HG02870 (cell line): ENCODE measurements at regions not wholly inside any gene's neighbourhood (a gene's known extent, or its start where the extent isn't known, plus 50 kb on each side); places are given as distances from the start of the nearest gene placed in this dataset.

Experiments
- ATAC-seq: cut with Tn5 transposase; IDR thresholded peaks from one replicate; pipeline ENCODE4 v1.9.1; 2021; ENCODE audit warnings: mild to moderate bottlenecking, moderate library complexity; ENCODE audit not compliant: unreplicated experiment

DNA sequence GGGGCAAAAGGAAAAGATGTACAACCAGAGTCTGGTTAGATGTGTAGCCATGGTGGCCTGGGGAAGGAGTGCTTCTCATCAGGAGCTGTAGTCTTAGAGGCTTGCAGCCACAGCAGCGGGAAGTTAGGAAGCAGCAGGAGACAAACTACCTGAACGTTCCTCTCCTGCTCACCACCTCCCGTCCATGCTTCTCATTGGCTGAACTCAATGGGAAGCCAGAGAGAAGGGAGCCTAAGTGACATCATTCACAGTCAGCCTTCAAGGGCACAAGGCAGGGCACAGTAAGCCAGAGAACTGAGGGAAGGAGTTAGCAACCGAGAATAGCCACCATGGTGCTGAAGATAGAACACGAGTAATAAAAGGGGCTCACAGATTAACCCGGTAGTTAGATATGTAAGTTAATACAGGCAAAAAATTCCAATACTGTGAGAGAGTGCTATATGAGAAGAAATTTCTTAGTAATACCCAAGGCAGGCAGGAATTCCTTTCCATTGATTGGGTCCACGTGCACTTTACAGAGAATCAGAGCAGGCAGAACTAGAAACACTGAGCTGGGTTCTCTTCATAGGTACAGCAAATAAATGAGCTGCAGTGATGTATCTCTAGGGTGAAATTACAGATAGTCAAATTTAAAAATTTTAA is 391.5 kb upstream of the DACH1 start:
- ATAC-seq: no peak

DNA sequence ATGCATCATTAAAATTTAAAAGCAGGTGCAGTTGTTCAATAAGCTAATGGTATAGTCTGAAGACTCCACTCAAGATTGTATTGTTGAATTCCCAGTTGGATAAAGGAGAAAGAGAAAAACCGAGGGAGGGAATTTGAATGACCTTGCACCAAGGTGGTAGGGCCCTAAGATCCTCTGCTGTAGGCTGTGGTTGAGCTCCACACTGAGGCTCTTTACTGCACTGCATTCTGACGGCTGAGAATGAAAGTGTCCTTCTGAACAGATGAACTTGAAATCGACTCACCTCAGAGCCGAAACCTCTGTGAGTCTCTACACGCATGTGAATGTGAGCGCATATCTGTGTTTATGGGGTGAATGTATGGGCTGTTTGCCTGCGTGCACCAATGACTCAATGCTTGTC is 388.9 kb upstream of the DACH1 start:
- no peak for ATAC-seq

DNA sequence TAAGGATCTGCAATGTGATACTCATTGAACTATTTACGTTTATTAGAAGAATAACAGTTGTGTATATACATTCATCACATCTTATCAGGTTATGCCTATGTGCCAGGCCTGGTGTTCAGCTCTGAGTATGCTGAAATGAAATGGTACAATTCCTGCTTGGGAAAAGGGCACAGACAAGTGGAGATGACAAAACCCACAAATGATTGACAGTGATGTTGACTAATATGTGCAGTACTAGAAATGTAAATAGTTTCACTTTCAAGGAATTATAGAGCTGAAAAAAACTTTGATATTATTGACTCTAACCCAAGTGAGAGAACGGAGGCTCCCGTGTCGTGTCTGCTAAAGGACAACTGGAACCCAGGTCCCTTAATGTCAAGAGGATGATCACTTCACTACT is 386.8 kb upstream of the DACH1 start:
- ATAC-seq: no peak

DNA sequence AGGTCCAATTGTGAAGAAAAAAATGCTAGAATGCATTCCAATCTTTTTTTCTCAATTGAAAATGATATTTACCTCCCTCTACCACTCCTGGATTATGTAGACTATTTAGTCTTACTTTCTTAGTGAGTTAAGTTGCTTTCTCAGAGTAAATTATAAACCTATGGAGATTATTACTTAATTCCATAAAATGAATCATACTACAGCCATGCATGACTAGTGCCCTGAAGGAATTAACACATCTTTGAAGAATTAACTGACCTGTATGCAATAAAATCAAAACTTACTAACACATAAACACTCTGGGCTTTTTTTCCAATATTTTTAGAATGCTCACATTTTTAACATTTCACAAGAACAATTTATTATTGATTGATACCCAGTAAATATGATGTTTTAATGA is 379.4 kb upstream of the DACH1 start:
- no peak for ATAC-seq

DNA sequence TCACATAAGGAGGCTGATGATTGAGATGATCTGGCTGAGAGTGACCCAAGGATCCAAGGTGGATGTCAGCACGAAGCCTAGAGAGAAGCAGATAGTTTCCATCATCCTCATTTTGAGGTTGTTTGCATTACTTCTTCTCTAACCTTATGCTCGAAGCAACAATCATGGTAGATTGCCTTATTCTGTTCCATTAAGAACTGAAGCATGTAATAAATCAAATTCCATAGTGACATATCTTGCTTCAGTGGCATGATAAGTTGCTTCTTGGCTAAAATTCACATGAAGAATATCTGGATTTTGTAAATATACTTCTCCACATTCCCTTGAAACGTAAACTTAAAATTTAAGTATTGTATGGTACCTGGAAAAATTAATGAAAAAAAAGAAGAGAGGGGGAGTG is 377.8 kb upstream of the DACH1 start:
- no peak for ATAC-seq

DNA sequence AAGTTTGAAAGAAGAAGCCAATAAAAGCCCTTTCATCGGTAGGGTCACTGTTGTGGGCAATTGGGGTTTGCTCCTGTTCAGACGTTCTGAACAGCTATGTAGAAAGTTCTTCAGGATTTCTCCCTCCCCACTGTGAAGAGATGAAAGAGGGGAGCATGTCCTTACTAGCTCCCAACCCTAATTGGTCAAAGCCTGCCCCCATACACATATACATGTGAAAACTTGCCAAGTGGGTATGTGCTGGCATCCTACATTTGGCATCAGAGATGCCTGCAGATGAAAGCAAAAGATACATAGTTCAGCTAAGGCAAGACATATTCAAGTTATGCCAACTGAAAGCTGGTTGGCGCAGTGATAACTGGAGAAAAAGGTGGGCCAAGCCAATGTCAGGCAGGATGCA is 363.1 kb upstream of the DACH1 start:
- no peak for ATAC-seq

DNA sequence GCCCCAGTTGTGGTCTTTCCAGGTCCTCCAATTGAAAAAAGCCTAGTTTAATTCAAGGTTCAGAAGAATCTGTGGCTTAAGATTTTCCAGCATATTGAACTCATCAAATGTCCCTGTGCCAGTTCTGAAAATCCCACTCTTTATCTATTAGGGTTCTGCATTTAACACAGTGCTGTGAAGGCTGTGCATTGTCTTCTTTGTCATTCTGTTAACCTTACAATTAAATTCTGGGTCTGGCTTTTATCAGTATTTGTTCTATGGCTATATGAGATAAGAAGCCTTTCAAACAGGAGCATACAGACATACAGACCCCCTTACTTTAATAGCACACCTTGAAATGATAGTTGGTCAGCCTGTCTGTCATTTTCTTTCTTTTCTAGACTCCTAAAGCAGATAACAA is 362.1 kb upstream of the DACH1 start:
- no peak for ATAC-seq

DNA sequence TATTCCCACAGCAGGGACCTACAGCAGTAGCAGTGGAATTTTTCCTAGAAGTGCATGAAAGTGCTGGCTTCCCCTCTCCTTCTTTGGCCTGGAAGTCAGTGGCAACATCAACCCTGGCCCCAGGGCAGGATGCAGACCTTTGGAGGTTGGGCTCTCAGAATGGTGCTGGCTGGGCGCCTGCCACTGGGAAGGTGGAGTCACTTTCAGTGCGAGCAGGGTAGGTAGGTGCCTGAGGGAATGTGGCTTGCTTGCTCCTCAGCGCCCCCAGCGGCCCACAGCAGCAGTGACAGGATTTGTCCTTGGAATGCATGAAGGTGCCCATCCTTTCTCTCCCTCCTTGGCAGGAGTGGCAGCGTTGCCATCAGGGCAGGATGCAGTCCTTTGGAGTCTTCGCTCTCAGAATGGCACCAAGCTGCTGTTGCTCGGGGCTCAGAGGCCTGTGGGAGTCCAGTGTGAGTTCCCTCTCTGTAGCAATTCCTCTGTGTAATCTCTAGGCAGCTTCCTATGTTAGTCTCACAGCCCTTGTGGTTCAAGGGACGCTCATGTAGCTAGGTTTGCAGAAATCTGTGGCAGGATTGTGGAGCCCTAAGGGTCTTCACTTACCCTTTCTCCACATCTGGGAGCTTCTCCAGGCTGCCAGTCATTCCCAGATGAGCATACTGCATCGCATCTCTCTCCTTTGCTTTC is 354.4 kb upstream of the DACH1 start:
- peak; percentile 45 for ATAC-seq

DNA sequence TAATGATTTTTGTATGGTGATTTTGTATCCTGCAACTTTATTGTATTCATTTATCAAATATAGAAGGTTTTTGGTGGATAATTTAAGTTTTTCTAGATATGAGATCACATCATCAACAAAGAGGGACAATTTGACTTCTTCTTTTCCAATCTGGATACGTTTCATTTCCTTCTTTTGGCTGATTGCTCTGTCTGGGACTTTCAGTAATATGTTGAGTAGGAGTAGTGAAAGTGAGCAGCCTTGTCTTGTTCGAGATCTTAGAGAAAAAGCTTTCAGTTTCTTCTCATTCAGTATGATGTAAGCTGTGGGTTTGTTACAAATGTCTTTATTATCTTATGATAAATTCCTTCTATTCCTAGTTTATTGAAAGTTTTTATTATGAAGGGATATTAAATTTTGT is 352.0 kb upstream of the DACH1 start:
- no peak for ATAC-seq

DNA sequence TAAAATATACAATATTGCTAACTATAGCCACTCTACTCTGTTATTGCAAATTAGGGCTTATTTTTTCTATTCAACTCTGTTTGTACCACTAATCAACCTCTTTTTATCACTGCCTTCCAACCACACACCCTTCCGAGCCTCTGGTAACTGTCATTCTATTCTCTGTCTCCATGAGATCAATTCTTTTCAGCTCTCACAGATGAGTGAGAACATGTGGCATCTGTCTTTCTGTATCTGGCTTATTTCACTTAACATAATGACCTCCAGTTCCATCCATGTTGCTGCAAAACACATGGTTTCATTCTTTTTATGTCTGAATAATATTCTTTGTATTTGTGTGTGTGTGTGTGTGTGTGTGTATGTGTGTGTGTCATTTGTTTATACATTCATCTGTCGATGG is 350.1 kb upstream of the DACH1 start:
- ATAC-seq: no peak

DNA sequence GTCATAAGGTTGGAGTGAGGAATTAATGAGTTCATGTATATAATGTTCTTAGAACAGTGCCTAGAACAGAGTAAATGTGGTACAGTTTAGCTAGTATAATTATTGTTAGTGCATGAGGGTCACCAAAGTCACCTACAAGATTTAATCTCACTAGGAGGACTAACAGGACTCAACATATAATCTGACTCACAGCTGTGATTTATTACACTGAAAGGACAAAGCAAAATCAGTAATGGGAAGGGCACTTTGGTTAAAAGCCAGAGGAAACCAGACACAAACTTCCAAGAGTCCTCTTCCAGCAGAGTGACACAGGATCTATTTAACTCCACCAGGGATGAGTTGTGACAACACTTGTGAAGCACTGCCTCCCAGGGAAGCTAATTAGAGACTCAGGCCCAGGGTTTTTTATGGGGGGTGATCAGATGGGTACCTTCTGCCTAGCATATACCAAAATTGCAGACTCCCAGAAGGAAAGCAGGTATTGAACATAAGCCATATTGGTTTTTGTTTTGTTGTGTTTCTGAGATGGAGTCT is 341.2 kb upstream of the DACH1 start:
- ATAC-seq: no peak

DNA sequence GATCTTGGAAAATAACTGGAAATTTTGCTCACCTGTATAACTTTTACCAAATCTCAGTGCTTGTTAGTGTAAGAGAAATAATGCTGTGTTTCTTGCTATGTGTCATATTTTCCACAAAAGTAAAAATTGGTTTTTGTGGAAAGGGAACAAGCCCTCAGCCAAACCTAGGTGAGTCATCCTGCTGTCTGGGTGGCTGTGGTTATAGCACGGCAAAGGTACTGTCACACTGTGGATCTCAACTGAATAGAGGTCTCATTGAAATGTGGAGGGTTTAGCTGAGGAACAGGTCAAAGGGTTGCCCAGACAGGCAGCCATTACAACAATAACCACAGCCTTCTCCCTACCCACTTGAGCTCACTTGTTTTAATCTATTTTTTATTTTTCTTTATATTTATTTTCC is 338.8 kb upstream of the DACH1 start:
- no peak for ATAC-seq

DNA sequence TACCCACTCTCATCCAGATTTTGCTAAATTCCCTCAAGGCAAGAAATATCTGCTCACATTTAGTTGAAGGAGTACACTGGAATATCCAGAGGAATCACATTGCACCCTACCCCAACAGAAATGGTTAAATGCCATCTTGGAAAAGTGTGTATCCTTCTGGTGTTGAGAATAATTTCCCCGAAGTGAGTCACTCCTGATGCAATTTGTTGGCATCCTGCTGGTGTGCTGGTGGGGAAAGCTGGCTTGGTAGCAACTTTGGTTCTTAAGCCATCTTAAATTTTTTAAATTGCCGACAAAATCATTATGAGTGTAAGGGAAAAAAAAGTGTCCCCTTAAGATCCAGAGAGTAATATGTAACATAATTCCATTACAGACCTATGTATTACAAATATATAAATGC is 337.3 kb upstream of the DACH1 start:
- ATAC-seq: no peak

DNA sequence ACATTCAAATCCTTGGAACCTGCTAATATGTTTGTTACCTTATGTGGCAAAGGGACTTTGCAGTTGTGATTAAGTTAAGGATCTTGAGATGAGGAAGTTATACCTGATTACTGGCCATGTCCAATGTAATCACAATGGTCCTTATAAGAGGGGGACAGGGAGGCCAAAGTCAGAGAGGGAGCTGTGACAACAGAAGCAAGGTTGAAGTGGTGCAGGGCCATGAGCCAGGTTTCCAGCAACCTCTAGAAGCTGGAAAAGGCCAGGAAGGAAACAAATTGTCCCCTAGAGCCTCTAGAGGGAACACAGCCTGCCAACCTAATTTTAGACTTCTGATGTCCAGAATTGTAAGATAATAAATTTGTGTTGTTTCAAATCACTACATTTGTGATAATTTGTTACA is 334.7 kb upstream of the DACH1 start:
- ATAC-seq: no peak

DNA sequence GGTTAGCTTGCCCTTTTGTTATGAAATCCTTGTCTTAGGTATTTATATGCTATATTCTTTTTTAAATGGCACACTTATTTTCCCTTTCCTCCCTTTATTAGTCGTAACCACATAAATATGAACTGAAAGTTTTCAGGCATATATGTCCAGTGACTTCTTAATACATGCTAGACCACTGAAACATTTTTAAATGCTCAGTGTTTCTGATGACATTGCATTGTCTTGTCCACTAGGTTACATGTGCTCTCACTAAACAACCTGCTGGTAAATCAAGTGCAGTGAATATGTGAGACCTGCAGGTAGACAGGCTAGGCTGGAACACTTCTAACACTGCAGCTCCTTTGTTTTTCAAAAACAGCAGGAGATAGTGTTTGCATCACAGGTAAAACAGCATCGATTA is 332.6 kb upstream of the DACH1 start:
- ATAC-seq: no peak

DNA sequence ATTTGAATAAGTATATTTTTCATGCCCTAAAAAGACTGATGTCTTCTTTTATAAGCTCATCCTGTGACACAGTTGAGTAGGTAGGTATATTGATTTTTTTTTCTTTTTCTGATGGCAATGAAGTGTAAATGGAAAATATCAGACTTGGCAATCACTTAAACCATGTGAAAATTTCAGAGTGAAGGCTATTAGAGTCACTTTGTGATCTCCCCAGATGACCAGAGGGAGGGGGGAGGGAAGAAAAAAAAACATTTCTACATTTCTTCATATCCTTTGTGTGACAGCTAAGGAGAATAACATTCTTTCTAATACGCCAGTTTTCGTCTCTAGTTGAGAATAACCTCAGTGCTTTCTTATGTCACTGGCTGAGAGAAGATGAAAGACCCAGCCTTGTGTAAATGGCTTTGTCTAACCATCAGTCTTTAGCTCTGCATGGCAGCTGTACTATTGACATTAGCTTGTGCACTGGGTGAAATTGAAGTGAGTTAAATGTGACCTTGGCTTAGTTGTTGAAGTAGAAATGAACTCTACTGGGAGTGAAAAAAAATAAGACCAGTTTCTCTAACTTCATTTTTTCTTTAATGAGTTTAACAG is 332.1 kb upstream of the DACH1 start:
- no peak for ATAC-seq

DNA sequence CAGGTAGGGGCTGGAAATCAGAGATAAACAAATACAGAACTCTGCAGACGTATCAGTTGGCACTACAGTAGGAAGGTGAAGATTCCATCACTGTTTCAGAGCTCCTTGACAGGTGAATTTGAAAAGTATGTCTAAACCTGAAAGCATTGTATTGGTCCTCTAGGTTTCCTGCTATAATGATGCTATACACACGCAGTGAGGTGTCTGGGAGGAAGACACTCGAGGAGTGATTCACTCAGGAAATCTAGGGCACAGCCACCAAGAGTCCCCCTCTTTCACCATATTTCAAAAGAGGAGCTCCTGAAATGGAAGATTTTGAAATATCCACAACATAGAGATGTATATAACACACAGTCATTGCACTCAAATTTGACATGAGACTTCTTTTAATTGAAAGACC is 331.0 kb upstream of the DACH1 start:
- no peak for ATAC-seq

DNA sequence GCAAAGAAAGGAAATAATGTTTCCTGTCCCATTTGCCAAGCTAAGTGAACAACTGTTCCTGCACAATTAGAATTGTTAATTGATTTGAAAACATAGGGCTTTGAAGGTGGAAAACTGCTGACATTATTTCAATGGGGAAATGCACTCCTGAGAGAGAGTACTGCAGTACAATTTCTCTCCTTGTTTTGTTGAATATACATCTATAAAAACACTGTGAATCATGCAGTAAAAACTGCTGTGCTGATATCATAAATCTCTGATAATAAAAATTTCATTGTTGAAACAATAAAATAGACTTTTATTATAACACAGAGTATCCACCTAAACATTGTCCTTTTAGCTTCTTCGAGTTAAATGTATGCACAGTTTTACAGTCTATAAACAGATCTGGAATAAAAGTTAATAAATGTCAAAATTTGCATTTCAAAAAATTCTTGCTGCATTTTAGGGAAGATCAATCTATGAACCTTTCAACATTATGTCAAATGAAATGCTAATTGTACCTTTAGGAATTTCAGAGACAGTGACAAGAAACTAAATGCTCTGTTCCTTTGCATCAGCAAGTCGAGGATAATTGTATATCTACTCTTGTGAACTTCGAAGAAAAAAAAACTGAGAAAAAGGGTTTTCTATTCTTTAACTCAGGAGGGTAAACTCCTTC is 328.2 kb upstream of the DACH1 start:
- no peak for ATAC-seq

DNA sequence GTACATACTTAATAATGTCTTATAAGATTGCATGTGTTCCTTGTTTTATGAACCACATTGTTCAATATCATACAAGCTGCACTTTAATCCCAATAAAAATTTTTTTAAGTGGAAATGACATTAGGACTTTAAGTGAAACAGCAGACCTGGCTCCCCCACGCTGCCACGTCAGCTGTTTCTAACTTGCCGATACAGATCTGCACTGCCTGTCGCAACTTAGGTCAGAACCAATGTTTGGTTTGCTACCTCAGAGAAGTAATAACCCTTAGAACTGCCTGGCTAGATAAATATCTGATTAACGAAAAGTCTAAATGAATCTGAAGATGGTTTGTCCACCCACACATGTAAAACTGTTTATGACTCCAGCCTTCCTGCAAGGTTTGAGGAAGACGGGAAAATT is 327.5 kb upstream of the DACH1 start:
- ATAC-seq: no peak

DNA sequence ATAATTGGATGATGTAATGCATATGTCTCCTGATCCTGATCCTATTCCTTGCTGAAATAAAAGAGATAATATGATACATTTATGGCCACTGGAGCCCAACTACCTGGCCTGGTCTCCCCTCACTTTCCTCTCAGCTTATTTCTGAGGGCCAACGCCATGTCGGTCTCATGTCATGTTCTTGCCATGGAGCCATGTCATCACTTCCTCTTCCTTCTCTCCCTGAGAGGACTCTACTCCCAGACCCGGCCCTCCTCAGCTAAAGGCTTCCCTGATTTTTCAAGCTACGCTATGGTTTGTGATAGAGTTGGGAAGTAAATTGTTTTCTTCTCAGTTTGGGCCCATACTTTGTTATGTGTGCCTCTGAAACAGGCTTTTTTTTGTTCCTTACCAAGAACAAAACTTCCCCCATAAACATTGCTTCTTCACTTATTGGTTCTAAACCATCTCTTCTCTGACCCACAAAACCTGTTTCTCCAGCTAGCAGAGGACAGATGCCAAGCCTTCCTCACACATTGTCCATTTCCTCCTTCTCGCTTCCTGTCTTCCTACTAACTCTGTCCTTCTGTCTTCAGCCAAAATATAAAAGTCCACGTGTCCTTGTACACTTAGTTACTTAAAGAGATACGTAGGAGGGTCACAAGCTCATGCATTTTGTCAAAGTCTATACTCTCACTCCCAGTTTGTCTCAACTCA is 319.9 kb upstream of the DACH1 start:
- ATAC-seq: no peak

DNA sequence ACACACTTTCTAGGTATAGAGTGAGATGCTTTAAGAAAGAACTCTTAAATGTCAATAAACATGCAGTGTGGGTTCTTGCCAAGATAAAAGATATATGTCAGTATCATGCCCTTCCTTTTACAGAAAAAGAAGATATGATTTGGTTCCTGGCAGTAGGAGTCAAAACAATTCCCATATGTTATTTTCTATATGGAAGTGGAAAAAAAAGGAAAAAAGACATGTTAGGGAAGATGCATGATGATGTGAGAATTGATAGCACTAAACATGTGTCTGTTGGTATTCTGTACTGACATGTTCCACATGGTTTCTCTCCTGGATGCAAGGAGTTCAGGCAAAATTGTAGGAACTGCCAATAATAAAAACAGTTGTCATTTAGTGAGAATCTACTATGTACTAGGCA is 318.8 kb upstream of the DACH1 start:
- no peak for ATAC-seq
